H54 (cell line): ENCODE measurements at regions not wholly inside any gene's neighbourhood (a gene's known extent, or its start where the extent isn't known, plus 50 kb on each side); places are given as distances from the start of the nearest gene placed in this dataset.

Source experiments
- DNase-seq: peaks from one replicate; pipeline ENCODE4 v3.0.0; 2011; ENCODE audit warnings: low spot score, mixed read lengths; ENCODE audit not compliant: insufficient read length
- FAIRE-seq: peaks from 3 replicates; lab custom pipeline; 2011; peaks lifted over from hg19 to GRCh38; lab: Jason Lieb, UNC
- POLR2A ChIP-seq: IDR thresholded peaks from 2 replicates; pipeline ENCODE4 v1.6.1; 2011; ENCODE audit warnings: low read depth, mild to moderate bottlenecking, low read length

GRCh38 chr6:108778421-108779186, 69.6 kb upstream of the ARMC2 start:
- FAIRE-seq (no peak), DNase-seq (no peak)
- no peak for TF ChIP-seq POLR2A

GRCh38 chr6:108779536-108780275, 68.5 kb upstream of the ARMC2 start:
- no peak for TF ChIP-seq POLR2A
- DNase-seq (no peak), FAIRE-seq (no peak)

GRCh38 chr6:108780784-108781183, 67.4 kb upstream of the ARMC2 start:
- no peak for FAIRE-seq
- no peak for TF ChIP-seq POLR2A
- no peak for DNase-seq

- DNase-seq (no peak), FAIRE-seq (no peak)
- TF ChIP-seq POLR2A, result no peak
Observed at GRCh38 chr6:108781419-108782100, 66.7 kb upstream of the ARMC2 start.

GRCh38 chr6:108782179-108783041, 65.8 kb upstream of the ARMC2 start:
- no peak for TF ChIP-seq POLR2A
- FAIRE-seq, result peak; percentile 41
- peak; percentile 61 for DNase-seq

- DNase-seq, result no peak
- no peak for FAIRE-seq
- TF ChIP-seq POLR2A, result no peak
Observed at GRCh38 chr6:108785653-108786052, 62.6 kb upstream of the ARMC2 start.

- no peak for TF ChIP-seq POLR2A
- DNase-seq (no peak), FAIRE-seq (no peak)
Observed at GRCh38 chr6:108788416-108788815, 59.8 kb upstream of the ARMC2 start.

GRCh38 chr6:108789475-108789874, 58.7 kb upstream of the ARMC2 start:
- DNase-seq (no peak), FAIRE-seq (no peak)
- no peak for TF ChIP-seq POLR2A

GRCh38 chr6:108791700-108792099, 56.5 kb upstream of the ARMC2 start:
- DNase-seq (no peak), FAIRE-seq (no peak)
- TF ChIP-seq POLR2A, result no peak

GRCh38 chr6:108793516-108794251, 54.5 kb upstream of the ARMC2 start:
- no peak for TF ChIP-seq POLR2A
- DNase-seq, result no peak
- FAIRE-seq, result no peak

GRCh38 chr6:108795122-108795521, 53.1 kb upstream of the ARMC2 start:
- TF ChIP-seq POLR2A, result no peak
- FAIRE-seq (no peak), DNase-seq (no peak)

GRCh38 chr6:108795814-108796213, 52.4 kb upstream of the ARMC2 start:
- no peak for FAIRE-seq
- TF ChIP-seq POLR2A, result no peak
- DNase-seq, result no peak

- DNase-seq (no peak), FAIRE-seq (no peak)
- TF ChIP-seq POLR2A, result no peak
Observed at GRCh38 chr6:108796875-108797274, 51.3 kb upstream of the ARMC2 start.
